Heart right ventricle (tissue), 16 donors: ENCODE measurements at regions not wholly inside any gene's neighbourhood (a gene's known extent, or its start where the extent isn't known, plus 50 kb on each side); places are given as distances from the start of the nearest gene placed in this dataset.

Experiments
- ATAC-seq, 8 donors: fragments of 200-7000 bp; cut with Tn5 transposase; one replicate each; pipeline ENCODE4 v1.9.1; 2020; ENCODE audit warnings: mild to moderate bottlenecking in 8 of 8, moderate library complexity in 8 of 8, moderate number of reproducible peaks in 1 of 8
- DNase-seq, 2 donors: peaks; one replicate each; pipeline ENCODE4 v3.0.0-alpha.2; 2020
- H3K27ac ChIP-seq, 10 donors: fragments of 200-600 bp; sonication (generic) in 2 of 10; one replicate each; pipeline versions ENCODE4 v1.5.0 to v1.8.0; 2020 to 2022; ENCODE audit warnings: mild to moderate bottlenecking in 3 of 10
- H3K27me3 ChIP-seq, 7 donors: fragments of 200-600 bp; one replicate each; pipeline ENCODE4 v1.8.0; 2021 to 2022; ENCODE audit warnings: mild to moderate bottlenecking in 2 of 7
- H3K36me3 ChIP-seq, 9 donors: fragments of 200-600 bp; sonication (generic) in 1 of 9; one replicate each; pipeline versions ENCODE4 v1.5.0 to v1.8.0; 2020 to 2022; ENCODE audit warnings: mild to moderate bottlenecking in 2 of 9
- H3K4me1 ChIP-seq, 9 donors: fragments of 200-600 bp; sonication (generic) in 1 of 9; one replicate each; pipeline versions ENCODE4 v1.5.0 to v1.8.0; 2020 to 2022; ENCODE audit warnings: mild to moderate bottlenecking in 4 of 9
- H3K4me3 ChIP-seq, 10 donors: fragments of 200-600 bp; sonication (generic) in 2 of 10; one replicate each; pipeline versions ENCODE4 v1.5.0 to v1.8.0; 2020 to 2022; ENCODE audit warnings: mild to moderate bottlenecking in 7 of 10, moderate library complexity in 2 of 10
- H3K9me3 ChIP-seq, 11 donors: fragments of 200-600 bp in 10 of 11; sonication (generic) in 2 of 11; one replicate each; pipeline versions ENCODE4 v1.5.0 to v1.8.0; 2013 to 2022; ENCODE audit warnings: mild to moderate bottlenecking in 2 of 11, control low read depth in 1 of 11, moderate library complexity in 1 of 11
- WGBS, 2 donors: extraction: QIAGEN DNeasy Blood & Tissue Kit; methylation state at CpG; one replicate each; pipeline ENCODE4 v1.1.7; 2013; ENCODE audit warnings: inconsistent platforms in 1 of 2; 5-methylcytosine and 5-hydroxymethylcytosine counted together
- intact Hi-C, 10 donors: fragments of 100-400 bp; cut with DNase I; formaldehyde crosslinking; loops; one replicate each; pipeline versions ENCODE4 v1.11.1 to v1.14.2; 2022
- TF ChIP-seq, protein P1 (sequence below), 9 donors: fragments of 200-600 bp; sonication (generic) in 2 of 9; IDR thresholded peaks; one replicate each; pipeline versions ENCODE4 v1.5.0 to v1.8.0; 2021 to 2022; ENCODE audit warnings: antibody characterized with exemption in 9 of 9, mild to moderate bottlenecking in 5 of 9, moderate library complexity in 1 of 9
- donor health status: Arrhythmogenic right ventricular cardiomyopathy.
- donor health status: ischemic (EF 13 %, LVEDD 7.1; RV severe dilation, severe dysfunction).
- donor health status: healthy with polysubstance abuse.
- donor health status: DM: no; HTN: yes; CAD: no.
- donor health status: DM: no; HTN: no; CAD: no.
- donor health status: ischemic (EF 25% LVEDD 6.9; RV normal size, moderate dysfunction).
- donor health status: ischemic (EF 25% LVEDD 5.7; RV mildly dilated, moderate dysfunction).
- donor health status: healthy.
- donor health status: DM: yes; HTN: yes; CAD: no.
- donor health status: Ischemic cardiomyopathy.
- donor health status: ischemic (EF 35%, LVEDD 5.7; RV mildly dilated, moderate dysfunction).
- donor health status: nonischemic (EF 11% LVEDD 7.7; RV severe dilation, severe dysfunction).
- donor health status: DM: yes; HTN: yes; CAD: no.
- donor health status: PGD.
- donor health status: ischemic (EF 29% LVEDD 5.4; RV normal size, mild dysfunction).
- donor health status: nonischemic (EF 23%, LVEDD 6.1; RV moderate dilation, normal function).

DNA sequence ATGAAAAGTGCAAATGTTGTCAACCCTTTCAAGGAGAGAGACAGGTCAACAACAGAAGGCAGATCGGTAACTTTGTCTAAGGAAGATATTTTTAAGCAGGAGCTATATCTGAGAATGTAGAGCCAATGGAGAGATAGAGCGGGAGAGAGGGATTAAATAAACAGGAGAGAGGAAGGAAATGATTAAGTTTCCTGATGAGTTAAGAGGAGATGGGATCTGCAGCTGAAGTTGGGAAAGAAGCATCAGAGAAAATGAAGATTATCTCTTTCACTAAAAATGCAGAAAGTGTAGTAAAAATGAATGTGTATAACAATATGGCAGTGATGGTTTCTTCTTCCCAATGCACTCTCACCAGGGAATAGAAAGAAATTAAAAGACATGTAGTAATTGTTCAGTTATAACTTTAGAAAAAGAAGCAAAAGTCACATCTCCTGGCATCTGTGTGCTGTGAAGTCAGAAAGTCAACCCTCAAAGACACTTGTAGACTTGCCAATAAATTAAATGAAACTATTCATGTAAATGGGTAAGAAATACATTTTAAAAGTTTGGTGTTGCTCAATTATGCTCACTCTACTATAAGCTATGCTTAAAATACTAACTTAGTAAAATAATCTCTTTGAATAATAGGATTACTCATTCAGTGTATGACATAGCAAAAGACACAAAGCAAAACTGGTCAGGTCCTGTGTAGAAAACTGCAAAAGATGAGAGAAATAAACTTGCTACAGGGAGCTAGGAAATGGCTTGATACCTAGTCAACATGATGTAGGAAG lies 264.6 kb downstream of the ZIC4 start:
- TF ChIP-seq, protein P1, sequence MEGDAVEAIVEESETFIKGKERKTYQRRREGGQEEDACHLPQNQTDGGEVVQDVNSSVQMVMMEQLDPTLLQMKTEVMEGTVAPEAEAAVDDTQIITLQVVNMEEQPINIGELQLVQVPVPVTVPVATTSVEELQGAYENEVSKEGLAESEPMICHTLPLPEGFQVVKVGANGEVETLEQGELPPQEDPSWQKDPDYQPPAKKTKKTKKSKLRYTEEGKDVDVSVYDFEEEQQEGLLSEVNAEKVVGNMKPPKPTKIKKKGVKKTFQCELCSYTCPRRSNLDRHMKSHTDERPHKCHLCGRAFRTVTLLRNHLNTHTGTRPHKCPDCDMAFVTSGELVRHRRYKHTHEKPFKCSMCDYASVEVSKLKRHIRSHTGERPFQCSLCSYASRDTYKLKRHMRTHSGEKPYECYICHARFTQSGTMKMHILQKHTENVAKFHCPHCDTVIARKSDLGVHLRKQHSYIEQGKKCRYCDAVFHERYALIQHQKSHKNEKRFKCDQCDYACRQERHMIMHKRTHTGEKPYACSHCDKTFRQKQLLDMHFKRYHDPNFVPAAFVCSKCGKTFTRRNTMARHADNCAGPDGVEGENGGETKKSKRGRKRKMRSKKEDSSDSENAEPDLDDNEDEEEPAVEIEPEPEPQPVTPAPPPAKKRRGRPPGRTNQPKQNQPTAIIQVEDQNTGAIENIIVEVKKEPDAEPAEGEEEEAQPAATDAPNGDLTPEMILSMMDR (IDR thresholded peaks at IDR 0.05): no peak
- no peak for ATAC-seq
- DNase-seq: no peak
- Histone ChIP-seq H3K9me3 (no peaks in the 10 kb centered on the region), H3K27me3 (peaks cover 0 to 4% (median 0%) of the 10 kb centered on the region in 7 donors), H3K4me3 (no peak overlapping the region), H3K4me1 (no peaks in the 10 kb centered on the region), H3K27ac (no peak overlapping the region), H3K36me3 (no peaks in the 10 kb centered on the region)
- WGBS, 2 donors: 44 to 49% methylated on average over 2 of the region's 2 CpGs
- intact Hi-C loops: no loop called here

GRCh38 chr3:147139341-147139740 lies 267.0 kb downstream of the ZIC4 start:
- intact Hi-C loops: no loop called here
- no peak for ATAC-seq
- Histone ChIP-seq H3K27ac (no peak overlapping the region), H3K4me1 (no peaks in the 10 kb centered on the region), H3K4me3 (no peak overlapping the region), H3K27me3 (peaks cover 0 to 4% (median 0%) of the 10 kb centered on the region in 7 donors), H3K9me3 (no peaks in the 10 kb centered on the region), H3K36me3 (no peaks in the 10 kb centered on the region)
- TF ChIP-seq, protein P1 (IDR thresholded peaks at IDR 0.05): no peak
- WGBS, 2 donors: 94% methylated on average over 1 of the region's 1 CpG
- DNase-seq: no peak

DNA sequence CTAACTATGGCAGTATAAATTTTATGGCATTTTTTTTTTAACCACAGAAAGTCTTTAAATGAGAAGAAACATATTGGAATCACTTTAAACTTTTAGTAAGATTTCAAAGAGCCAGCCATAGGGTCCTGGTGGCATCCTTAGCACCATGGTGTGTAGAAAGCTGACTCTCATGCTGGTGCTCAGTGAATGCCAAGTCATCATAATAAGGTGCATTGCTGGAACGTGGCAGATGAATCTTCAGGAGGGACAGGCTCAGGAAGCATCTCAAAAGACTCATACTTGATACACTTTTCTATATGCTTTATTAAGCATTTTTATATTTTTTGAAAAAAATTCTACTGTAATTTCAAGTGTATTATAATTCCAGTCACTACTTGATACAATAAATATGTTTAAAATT lies 274.2 kb downstream of the ZIC4 start:
- peaks cover 0 to 26% (median 0%) of the 10 kb centered on the region in 11 donors for H3K9me3 ChIP-seq
- TF ChIP-seq, protein P1 (IDR thresholded peaks at IDR 0.05): no peak
- intact Hi-C loops: no loop called here
- no peak overlapping the region for H3K4me3 ChIP-seq
- DNase-seq (no peak), ATAC-seq (no peak)
- WGBS, 2 donors: 56 to 78% methylated on average over 1 of the region's 1 CpG
- H3K27ac ChIP-seq: no peak overlapping the region
- no peaks in the 10 kb centered on the region for H3K36me3 ChIP-seq
- no peaks in the 10 kb centered on the region for H3K4me1 ChIP-seq
- no peaks in the 10 kb centered on the region for H3K27me3 ChIP-seq

DNA sequence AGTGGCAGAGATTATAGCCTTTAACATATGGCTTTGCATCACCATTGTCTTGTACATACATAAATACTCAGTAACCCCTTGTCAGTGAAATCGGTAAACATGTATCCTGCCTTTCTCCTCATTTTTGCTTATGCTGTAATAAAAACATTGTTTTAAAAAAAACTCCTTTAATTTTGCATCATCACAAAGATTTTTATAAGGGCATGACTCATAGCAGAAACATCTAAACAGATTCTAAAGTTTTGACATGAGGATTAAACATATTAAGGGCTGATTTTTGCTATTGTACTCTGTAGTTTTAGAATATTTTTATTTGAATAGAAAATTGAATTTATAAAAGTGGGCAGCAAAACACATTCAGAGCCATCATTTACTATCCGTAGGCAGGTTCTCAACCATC lies 275.9 kb downstream of the ZIC4 start:
- ATAC-seq (no peak), DNase-seq (no peak)
- intact Hi-C loops: no loop called here
- H3K9me3 ChIP-seq: peaks cover 0 to 26% (median 0%) of the 10 kb centered on the region in 11 donors
- WGBS, 2 donors: 60 to 75% methylated on average over 2 of the region's 2 CpGs
- no peaks in the 10 kb centered on the region for H3K27me3 ChIP-seq
- no peaks in the 10 kb centered on the region for H3K36me3 ChIP-seq
- TF ChIP-seq, protein P1 (IDR thresholded peaks at IDR 0.05): no peak
- no peaks in the 10 kb centered on the region for H3K4me1 ChIP-seq
- H3K27ac ChIP-seq: no peak overlapping the region
- no peak overlapping the region for H3K4me3 ChIP-seq
